ENCODE measurements at regions not wholly inside any gene's neighbourhood (a gene's known extent, or its start where the extent isn't known, plus 50 kb on each side); places are given as distances from the start of the nearest gene placed in this dataset.

GRCh38 chr2:145563741-145564615 is 1044.1 kb upstream of the ZEB2 start:
- DNase-seq (no peak), ATAC-seq (ENCODE audit: low read depth) (no peak)
- Histone ChIP-seq H3K9ac (ENCODE audit: low read length) (no peak overlapping the region), H3K79me2 (ENCODE audit: control insufficient read depth, insufficient read depth, low read length) (no peaks in the 10 kb centered on the region), H3K27ac (ENCODE audit: low read length in 2 of 2) (no peak overlapping the region), H3K4me1 (ENCODE audit: control insufficient read depth in 2 of 2, insufficient read depth in 2 of 2, low read length in 2 of 2) (peaks cover 0 to 5% of the 10 kb centered on the region in 2 donors), H3K36me3 (replicated peaks in 1 of 2; ENCODE audit: control extremely low read depth in 1 of 2, control insufficient read depth in 1 of 2, extremely low read depth in 1 of 2, insufficient read depth in 2 of 2, low read length in 1 of 2) (no peaks in the 10 kb centered on the region), H3K4me2 (replicated peaks; ENCODE audit: low read depth, low read length, poor library complexity, severe bottlenecking) (no peak overlapping the region), H3K9me3 (ENCODE audit: control extremely low read depth in 1 of 3, control insufficient read depth in 2 of 3, insufficient read depth in 1 of 3, low read length in 2 of 3) (no peaks in the 10 kb centered on the region), H2AFZ (ENCODE audit: insufficient read depth, low read depth, low read length, poor library complexity, severe bottlenecking) (no peak overlapping the region), H3K4me3 (ENCODE audit: control extremely low read depth in 1 of 5, extremely low read depth in 1 of 5, insufficient read depth in 1 of 5, low read depth in 2 of 5, low read length in 4 of 5) (no peak overlapping the region), H4K20me1 (ENCODE audit: control insufficient read depth, insufficient read depth, low read length, poor library complexity, severe bottlenecking) (no peaks in the 10 kb centered on the region), H3K27me3 (replicated peaks in 1 of 4; ENCODE audit: control extremely low read depth in 1 of 4, control insufficient read depth in 3 of 4, insufficient read depth in 4 of 4, low read length in 3 of 4) (no peaks in the 10 kb centered on the region)
- ChIA-PET CTCF (interaction anchor here (0.6 kb wide), 1 partner anchor 1122 kb away, joined by 3 read pairs; no protein-coding TSS in a partner anchor), POLR2A (no interaction called here)
- Mint-ChIP-seq H3K27me3 (no peaks in the 10 kb centered on the region), H3K9me3 (ENCODE audit: insufficient read depth) (no peaks in the 10 kb centered on the region), H3K27ac (no peak overlapping the region), H3K4me3 (no peak overlapping the region), H3K4me1 (peaks cover 6% of the 10 kb centered on the region)
- TF ChIP-seq CTCF (IDR thresholded peaks at IDR 0.05), result no peak
- TF ChIP-seq EZH2 (IDR thresholded peaks at IDR 0.05; ENCODE audit: borderline replicate concordance, insufficient read depth, low read depth, low read length, poor library complexity, severe bottlenecking), result no peak
- intact Hi-C loops (cut with micrococcal nuclease), result no loop called here
- 100% methylated on average over 2 of the region's 7 CpGs for WGBS (ENCODE audit: insufficient coverage)

GRCh38 chr2:145561152-145561551 is 1041.2 kb upstream of the ZEB2 start:
- peaks cover 0 to 5% of the 10 kb centered on the region in 2 donors for H3K4me1 ChIP-seq (ENCODE audit: control insufficient read depth in 2 of 2, insufficient read depth in 2 of 2, low read length in 2 of 2)
- ChIA-PET POLR2A (no interaction called here), CTCF (no interaction called here)
- Mint-ChIP-seq H3K4me3 (no peak overlapping the region), H3K27ac (no peak overlapping the region), H3K9me3 (ENCODE audit: insufficient read depth) (no peaks in the 10 kb centered on the region), H3K4me1 (peaks cover 6% of the 10 kb centered on the region), H3K27me3 (no peaks in the 10 kb centered on the region)
- no peak overlapping the region for H3K4me2 ChIP-seq (replicated peaks; ENCODE audit: low read depth, low read length, poor library complexity, severe bottlenecking)
- H3K27me3 ChIP-seq (replicated peaks in 1 of 4; ENCODE audit: control extremely low read depth in 1 of 4, control insufficient read depth in 3 of 4, insufficient read depth in 4 of 4, low read length in 3 of 4), result no peaks in the 10 kb centered on the region
- DNase-seq, result no peak
- intact Hi-C loops (cut with micrococcal nuclease), result no loop called here
- H3K27ac ChIP-seq (ENCODE audit: low read length in 2 of 2), result no peak overlapping the region
- ATAC-seq (ENCODE audit: low read depth), result no peak
- WGBS (ENCODE audit: insufficient coverage), result no CpG with 5 or more reads among the region's 3 CpGs
- TF ChIP-seq CTCF (IDR thresholded peaks at IDR 0.05) (no peak), EZH2 (IDR thresholded peaks at IDR 0.05; ENCODE audit: borderline replicate concordance, insufficient read depth, low read depth, low read length, poor library complexity, severe bottlenecking) (no peak)
- H3K4me3 ChIP-seq (ENCODE audit: control extremely low read depth in 1 of 5, extremely low read depth in 1 of 5, insufficient read depth in 1 of 5, low read depth in 2 of 5, low read length in 4 of 5), result no peak overlapping the region
- H3K36me3 ChIP-seq (replicated peaks in 1 of 2; ENCODE audit: control extremely low read depth in 1 of 2, control insufficient read depth in 1 of 2, extremely low read depth in 1 of 2, insufficient read depth in 2 of 2, low read length in 1 of 2), result no peaks in the 10 kb centered on the region
- H3K79me2 ChIP-seq (ENCODE audit: control insufficient read depth, insufficient read depth, low read length), result no peaks in the 10 kb centered on the region
- no peaks in the 10 kb centered on the region for H3K9me3 ChIP-seq (ENCODE audit: control extremely low read depth in 1 of 3, control insufficient read depth in 2 of 3, insufficient read depth in 1 of 3, low read length in 2 of 3)
- H4K20me1 ChIP-seq (ENCODE audit: control insufficient read depth, insufficient read depth, low read length, poor library complexity, severe bottlenecking), result no peaks in the 10 kb centered on the region
- H3K9ac ChIP-seq (ENCODE audit: low read length), result no peak overlapping the region
- no peak overlapping the region for H2AFZ ChIP-seq (ENCODE audit: insufficient read depth, low read depth, low read length, poor library complexity, severe bottlenecking)
